Activated CD8-positive, alpha-beta memory T cell treated with anti-CD3 and anti-CD28 coated beads, Interleukin-2, amount 50 U/mL, for 1 hour (primary cell): ENCODE measurements at regions not wholly inside any gene's neighbourhood (a gene's known extent, or its start where the extent isn't known, plus 50 kb on each side); places are given as distances from the start of the nearest gene placed in this dataset.

Source experiments
- DNase-seq: peaks from one replicate; pipeline ENCODE4 v3.0.0-alpha.2; 2020; ENCODE audit errors: extremely low read depth

- no peak for DNase-seq
Observed at GRCh38 chr2:6264198-6264597, 572.0 kb downstream of the SOX11 start.

GRCh38 chr2:6281524-6281923, 584.2 kb downstream of the CMPK2 start:
- DNase-seq = no peak

- no peak for DNase-seq
Observed at GRCh38 chr2:6283259-6283658, 582.4 kb downstream of the CMPK2 start.

GRCh38 chr2:6287406-6287805, 578.3 kb downstream of the CMPK2 start:
- no peak for DNase-seq

DNA sequence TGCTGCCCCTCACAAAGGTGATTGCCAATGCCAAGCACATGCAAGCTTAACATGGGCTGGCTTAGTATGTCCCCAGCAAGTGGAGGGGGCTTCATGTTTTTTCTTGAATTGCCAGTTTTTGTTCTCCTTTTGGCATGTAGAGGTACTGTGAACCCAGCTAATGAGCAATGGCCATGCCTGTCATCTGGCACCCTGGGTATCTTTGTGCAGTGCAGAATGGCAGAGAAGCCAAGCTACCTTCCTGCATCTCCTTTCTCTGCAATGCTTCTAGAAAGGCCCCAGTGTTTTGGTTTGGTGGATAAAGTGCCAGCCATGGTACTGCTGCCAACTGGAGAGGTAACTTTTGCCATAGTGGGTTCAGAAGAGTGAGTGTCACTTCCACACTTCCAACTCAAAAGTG, 576.9 kb downstream of the CMPK2 start:
- no peak for DNase-seq

GRCh38 chr2:6290217-6291015, 575.3 kb downstream of the CMPK2 start:
- DNase-seq = no peak

DNA sequence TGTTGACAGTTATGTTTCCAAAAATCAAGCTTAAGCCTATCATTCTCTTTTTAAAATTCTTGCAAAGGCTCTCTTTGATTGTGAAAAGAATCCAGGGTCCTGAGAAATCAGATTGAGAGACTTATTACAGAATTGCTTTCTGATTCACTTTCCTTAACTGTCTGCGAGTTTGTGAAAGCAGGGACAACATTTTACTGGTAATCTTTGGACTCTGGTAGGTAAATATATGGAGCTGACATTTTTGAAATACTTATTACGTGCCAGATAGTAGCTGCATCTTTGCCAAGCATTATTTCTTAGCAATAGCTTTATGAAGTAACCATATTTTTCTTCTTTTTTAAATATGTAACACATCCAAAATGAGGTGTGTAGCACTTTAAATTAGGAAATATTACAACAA, 570.9 kb downstream of the CMPK2 start:
- DNase-seq = no peak

DNA sequence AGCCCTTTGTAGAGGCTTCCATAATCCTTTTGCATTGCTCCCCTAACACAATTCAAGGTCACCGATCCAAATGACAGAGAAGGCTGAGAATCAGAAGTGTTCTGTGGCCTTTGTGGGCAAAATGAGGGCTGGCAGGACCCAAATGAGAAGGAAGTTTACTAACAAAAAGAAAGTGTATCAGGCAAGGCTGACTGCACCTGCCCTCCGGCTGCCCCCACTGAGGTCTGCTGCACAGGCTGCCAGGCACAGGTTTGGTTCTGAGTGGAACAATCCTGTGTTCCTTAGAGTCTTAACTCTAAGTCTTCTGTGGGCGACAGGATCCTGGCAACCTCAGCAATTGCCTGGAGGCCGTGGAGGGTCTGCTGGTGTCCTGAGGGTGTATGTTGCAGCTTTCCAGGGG, 568.5 kb downstream of the CMPK2 start:
- no peak for DNase-seq

- DNase-seq = no peak
Observed at GRCh38 chr2:6301426-6301825, 564.3 kb downstream of the CMPK2 start.

- DNase-seq = no peak
Observed at GRCh38 chr2:6308986-6309385, 556.7 kb downstream of the CMPK2 start.

GRCh38 chr2:6309415-6310255, 556.1 kb downstream of the CMPK2 start:
- DNase-seq = no peak

- no peak for DNase-seq
Observed at GRCh38 chr2:6310256-6311215, 555.2 kb downstream of the CMPK2 start.

DNA sequence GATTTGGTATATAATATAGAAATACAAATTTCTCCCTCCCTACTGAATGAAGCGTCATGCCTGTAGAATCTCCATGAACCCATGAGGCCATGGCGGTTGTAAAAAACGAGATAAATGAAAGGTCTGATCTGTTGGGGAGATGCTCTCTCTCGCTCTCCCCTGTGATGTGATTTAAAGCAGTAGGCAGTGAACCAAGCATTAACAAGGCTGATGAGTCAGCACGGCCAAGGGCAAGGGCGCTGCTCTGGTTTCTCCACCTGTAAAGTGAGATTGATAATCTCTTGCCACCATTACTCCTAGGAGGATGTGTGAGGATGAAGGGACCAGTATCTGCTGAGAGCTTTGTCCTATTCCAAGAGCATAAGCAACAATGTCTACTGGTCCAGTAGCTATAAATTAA, 553.3 kb downstream of the CMPK2 start:
- DNase-seq = no peak

DNA sequence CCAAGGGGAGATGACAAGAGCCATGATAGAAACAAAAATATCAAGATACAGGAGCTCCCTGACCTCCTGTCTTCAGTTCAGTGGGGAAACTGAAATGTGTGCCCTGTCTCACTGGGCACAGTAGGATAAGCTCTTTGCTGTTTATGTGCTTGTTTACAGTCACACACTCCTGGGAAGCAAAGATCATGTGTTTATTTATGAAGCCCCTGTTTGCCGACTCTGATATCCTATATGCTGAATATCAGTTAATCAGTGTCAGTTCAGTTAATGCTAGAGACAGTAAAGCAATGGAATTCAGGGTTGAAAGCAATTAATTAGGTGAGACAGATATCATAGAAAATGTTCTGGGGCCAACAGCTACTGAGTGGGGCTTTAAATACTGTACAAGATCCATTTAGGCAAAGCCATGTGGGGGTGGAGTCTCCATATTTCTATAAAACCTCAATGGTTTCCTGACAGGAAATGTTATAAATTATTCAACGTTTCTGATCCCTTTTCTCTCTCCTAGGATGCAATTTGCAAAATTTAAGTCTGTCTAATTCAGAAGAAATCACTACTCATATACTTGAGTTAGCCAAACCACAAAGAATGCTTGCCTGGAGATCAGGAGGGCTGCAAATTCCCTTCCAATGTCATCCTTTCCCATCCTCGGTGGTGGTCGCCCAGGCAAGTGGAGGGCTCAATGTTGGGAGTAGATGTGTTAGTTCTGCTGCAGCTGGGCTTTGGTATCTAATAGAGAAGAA, 551.3 kb downstream of the CMPK2 start:
- no peak for DNase-seq

DNA sequence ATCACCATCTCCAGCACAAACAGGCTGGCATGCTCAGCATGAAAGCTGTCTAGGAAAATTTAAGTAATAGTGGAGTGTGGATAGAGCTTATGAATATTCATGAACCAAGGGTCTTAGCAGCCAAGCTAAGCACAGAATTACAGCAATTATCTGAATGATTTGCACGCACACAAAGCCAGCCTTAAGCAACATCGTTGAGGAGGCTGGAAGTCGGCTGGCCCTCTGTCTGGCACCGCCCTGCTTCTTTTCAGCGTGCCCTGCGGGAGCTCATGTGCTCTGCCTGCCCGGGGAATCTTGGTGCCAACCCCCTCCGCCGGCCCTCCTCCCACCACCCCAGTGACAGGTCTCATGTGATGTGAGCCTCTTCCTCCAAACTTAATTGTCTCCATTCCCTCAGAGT, 540.1 kb downstream of the CMPK2 start:
- no peak for DNase-seq

GRCh38 chr2:6326958-6327357, 538.7 kb downstream of the CMPK2 start:
- DNase-seq = no peak

DNA sequence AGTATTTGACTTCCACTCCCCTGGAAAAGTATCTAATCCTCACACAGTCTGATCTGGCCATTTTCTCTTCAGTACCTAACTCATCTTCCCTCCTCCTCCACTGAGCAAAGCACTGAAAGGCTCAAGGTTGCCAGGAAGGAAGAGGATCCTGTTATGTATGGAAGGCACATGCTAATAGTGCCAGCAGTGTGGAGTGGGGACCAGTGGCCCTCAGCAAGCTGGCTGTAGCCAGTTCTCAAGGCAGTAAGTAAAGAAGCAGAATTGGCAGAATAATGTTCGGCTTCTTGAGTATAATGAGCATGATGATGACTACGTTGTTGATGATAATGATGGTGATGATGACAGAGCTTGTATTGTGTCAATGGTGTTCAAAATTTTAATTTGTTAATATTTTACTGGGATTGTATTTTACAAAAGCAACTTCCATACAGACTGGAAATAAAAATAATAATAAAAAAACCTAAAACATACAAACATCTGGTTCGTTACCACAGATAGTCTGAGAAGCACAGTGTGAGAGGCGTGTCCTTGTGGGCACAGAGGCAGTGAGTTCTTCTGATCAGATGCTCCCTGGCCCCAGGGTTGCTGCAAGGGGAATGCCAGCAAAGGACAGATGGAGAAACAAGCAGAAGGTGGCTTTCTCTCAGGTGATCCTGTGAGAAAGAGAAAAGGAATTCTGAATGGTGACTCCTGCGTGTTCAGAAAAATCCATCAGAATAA, 528.8 kb downstream of the CMPK2 start:
- DNase-seq = no peak

- no peak for DNase-seq
Observed at GRCh38 chr2:6337472-6337820, 528.3 kb downstream of the CMPK2 start.

GRCh38 chr2:6341588-6342129, 524.0 kb downstream of the CMPK2 start:
- no peak for DNase-seq

GRCh38 chr2:6342273-6342920, 523.3 kb downstream of the CMPK2 start:
- DNase-seq = no peak
